H1 (cell line): ENCODE measurements at regions not wholly inside any gene's neighbourhood (a gene's known extent, or its start where the extent isn't known, plus 50 kb on each side); places are given as distances from the start of the nearest gene placed in this dataset.

Experiments used
- CTCF ChIA-PET: fragments of 300-600 bp; sonication (Branson Sonifier 250); formaldehyde crosslinking; loops from one replicate; lab custom pipeline; 2021; ENCODE audit not compliant: partially characterized antibody; lab: Charles Lee
- POLR2A ChIA-PET: fragments of 300-600 bp; sonication (Branson Sonifier 250); formaldehyde crosslinking; loops from one replicate; lab custom pipeline; 2021; ENCODE audit warnings: inconsistent platforms; ENCODE audit not compliant: partially characterized antibody; lab: Charles Lee
- DNase-seq, 2 experiments: peaks; one replicate each; pipeline versions ENCODE4 v3.0.0 to v3.0.0-alpha.2; 2010 to 2022; ENCODE audit warnings: low spot score in 2 of 2, low read depth in 1 of 2, mixed read lengths in 1 of 2
- FAIRE-seq: peaks from 2 replicates; lab custom pipeline; 2011; peaks lifted over from hg19 to GRCh38; lab: Jason Lieb, UNC
- H2AFZ ChIP-seq: 2 replicates; pipeline ENCODE4 v1.8.1; 2012; ENCODE audit warnings: low read length, inconsistent platforms
- H2AK5ac ChIP-seq: 2 replicates; pipeline ENCODE4 v1.6.1; 2013; ENCODE audit warnings: low read depth, low read length
- H2BK120ac ChIP-seq: replicated peaks from 2 replicates; pipeline ENCODE3; 2013; ENCODE audit warnings: low read depth, low read length, inconsistent platforms
- H2BK12ac ChIP-seq: 2 replicates; pipeline ENCODE4 v1.6.1; 2013; ENCODE audit warnings: low read depth, low read length
- H2BK15ac ChIP-seq: 2 replicates; pipeline ENCODE4 v1.6.1; 2013; ENCODE audit warnings: low read length
- H2BK20ac ChIP-seq: 2 replicates; pipeline ENCODE4 v1.6.1; 2013; ENCODE audit warnings: low read length
- H2BK5ac ChIP-seq: 2 replicates; pipeline ENCODE4 v1.6.1; 2013; ENCODE audit warnings: low read depth, low read length
- H3K14ac ChIP-seq: 2 replicates; pipeline ENCODE4 v1.6.1; 2013; ENCODE audit warnings: inconsistent platforms; ENCODE audit not compliant: insufficient read length
- H3K18ac ChIP-seq: 2 replicates; pipeline ENCODE4 v1.6.1; 2013; ENCODE audit warnings: low read length; ENCODE audit errors: extremely low read depth
- H3K23ac ChIP-seq: 2 replicates; pipeline ENCODE4 v1.6.1; 2013; ENCODE audit warnings: inconsistent platforms; ENCODE audit not compliant: insufficient read length
- H3K23me2 ChIP-seq: 2 replicates; pipeline ENCODE4 v1.6.1; 2013; ENCODE audit warnings: low read depth, low read length
- H3K27ac ChIP-seq: 2 replicates; pipeline ENCODE4 v1.6.1; 2011; ENCODE audit warnings: low read depth, low read length, inconsistent platforms
- H3K27me3 ChIP-seq, 4 experiments: replicated peaks in 1 of 4; 1 replicate in 1 of 4; 2 replicates in 3 of 4; pipeline versions ENCODE4 v1.6.1 to v1.8.1; 2011 to 2013; ENCODE audit warnings: low read length in 3 of 4, mild to moderate bottlenecking in 3 of 4, inconsistent platforms in 2 of 4, mixed read lengths in 2 of 4, moderate library complexity in 1 of 4; ENCODE audit not compliant: control insufficient read depth in 3 of 4, insufficient read depth in 3 of 4; ENCODE audit errors: extremely low read depth in 1 of 4
- H3K36me3 ChIP-seq, 4 experiments: 2 replicates each; pipeline versions ENCODE4 v1.6.1 to v1.8.1; 2011 to 2013; ENCODE audit warnings: mild to moderate bottlenecking in 4 of 4, low read length in 3 of 4, moderate library complexity in 2 of 4, control low read depth in 1 of 4, inconsistent platforms in 1 of 4; ENCODE audit not compliant: insufficient read depth in 4 of 4, control insufficient read depth in 2 of 4
- H3K4ac ChIP-seq: replicated peaks from 2 replicates; pipeline ENCODE3; 2013; ENCODE audit warnings: low read length, low read depth, mixed read lengths, inconsistent platforms; ENCODE audit not compliant: insufficient read length
- H3K4me1 ChIP-seq, 4 experiments: replicated peaks in 1 of 4; 1 replicate in 1 of 4; 2 replicates in 3 of 4; pipeline versions ENCODE4 v1.6.1 to v1.8.1; 2011 to 2013; ENCODE audit warnings: low read length in 3 of 4, inconsistent platforms in 2 of 4, mixed read lengths in 1 of 4; ENCODE audit not compliant: insufficient read depth in 4 of 4, control insufficient read depth in 3 of 4
- H3K4me2 ChIP-seq, 2 experiments: 2 replicates each; pipeline versions ENCODE4 v1.6.1 to v1.8.1; 2011 to 2013; ENCODE audit warnings: low read depth in 2 of 2, low read length in 2 of 2, control low read depth in 1 of 2, inconsistent platforms in 1 of 2, mild to moderate bottlenecking in 1 of 2; ENCODE audit not compliant: insufficient read depth in 1 of 2
- H3K4me3 ChIP-seq, 4 experiments: fragments of 200-600, 300-600 bp in 1 of 4; sonication (generic), shearing (Covaris generic), sonication (Bioruptor Twin) in 1 of 4; 2 replicates each; pipeline versions ENCODE4 v1.5.1 to v1.8.1; 2011 to 2016; ENCODE audit warnings: low read length in 4 of 4, low read depth in 3 of 4, control low read depth in 2 of 4, inconsistent platforms in 2 of 4, mild to moderate bottlenecking in 2 of 4, mixed read lengths in 1 of 4, moderate library complexity in 1 of 4; ENCODE audit not compliant: insufficient read depth in 2 of 4; ENCODE audit errors: extremely low read depth in 1 of 4
- H3K56ac ChIP-seq: replicated peaks from 2 replicates; pipeline ENCODE3; 2013; ENCODE audit warnings: low read depth, mild to moderate bottlenecking, mixed read lengths, low read length, inconsistent platforms; ENCODE audit not compliant: insufficient read length
- H3K79me1 ChIP-seq: 2 replicates; pipeline ENCODE4 v1.6.1; 2013; ENCODE audit warnings: low read depth, low read length, control low read depth
- H3K79me2 ChIP-seq, 2 experiments: 2 replicates each; pipeline versions ENCODE4 v1.6.1 to v1.8.1; 2012 to 2013; ENCODE audit warnings: low read length in 2 of 2, mild to moderate bottlenecking in 2 of 2, inconsistent platforms in 1 of 2; ENCODE audit not compliant: insufficient read depth in 2 of 2, control insufficient read depth in 1 of 2
- H3K9ac ChIP-seq, 4 experiments: replicated peaks in 1 of 4; 1 replicate in 1 of 4; 2 replicates in 3 of 4; pipeline versions ENCODE4 v1.6.1 to v1.8.1; 2011 to 2013; ENCODE audit warnings: low read depth in 3 of 4, low read length in 3 of 4, control low read depth in 2 of 4, mild to moderate bottlenecking in 2 of 4, moderate library complexity in 2 of 4, inconsistent platforms in 1 of 4; ENCODE audit errors: extremely low read depth in 1 of 4
- H3K9me3 ChIP-seq, 2 experiments: 2 replicates each; pipeline versions ENCODE4 v1.6.1 to v1.8.1; 2012 to 2013; ENCODE audit warnings: mild to moderate bottlenecking in 2 of 2, moderate library complexity in 2 of 2, control low read depth in 1 of 2, inconsistent platforms in 1 of 2, low read depth in 1 of 2, low read length in 1 of 2, mixed read lengths in 1 of 2; ENCODE audit not compliant: insufficient read depth in 2 of 2
- H4K20me1 ChIP-seq, 2 experiments: replicated peaks in 1 of 2; 2 replicates each; pipeline versions ENCODE3 to v1.8.1; 2011 to 2013; ENCODE audit warnings: inconsistent platforms in 2 of 2, low read length in 2 of 2, mild to moderate bottlenecking in 1 of 2; ENCODE audit not compliant: insufficient read depth in 2 of 2, control insufficient read depth in 1 of 2
- H4K5ac ChIP-seq: 2 replicates; pipeline ENCODE4 v1.6.1; 2013; ENCODE audit warnings: low read length, low read depth, mixed read lengths, inconsistent platforms; ENCODE audit not compliant: insufficient read length
- H4K8ac ChIP-seq: 2 replicates; pipeline ENCODE4 v1.8.0; 2013; ENCODE audit warnings: mild to moderate bottlenecking, moderate library complexity, low read length, inconsistent platforms; ENCODE audit not compliant: insufficient read depth; ENCODE audit errors: extremely low read depth
- H4K91ac ChIP-seq: replicated peaks from 2 replicates; pipeline ENCODE3; 2013; ENCODE audit warnings: low read length, mixed read lengths, inconsistent platforms; ENCODE audit not compliant: insufficient read length
- SAP30 ChIP-seq: fragments of 300-600 bp; sonication (generic); IDR thresholded peaks from 2 replicates; pipeline ENCODE4 v1.7.1; 2012; ENCODE audit warnings: low read length, moderate library complexity, mild to moderate bottlenecking, inconsistent platforms; ENCODE audit not compliant: insufficient read depth, insufficient replicate concordance
- SIX5 ChIP-seq: IDR thresholded peaks from 2 replicates; pipeline ENCODE4 v1.6.1; 2011; ENCODE audit warnings: mild to moderate bottlenecking, low read depth, low read length
- SRF ChIP-seq: IDR thresholded peaks from 2 replicates; pipeline ENCODE4 v1.6.1; 2011; ENCODE audit warnings: mild to moderate bottlenecking, low read depth, low read length, moderate library complexity

DNA sequence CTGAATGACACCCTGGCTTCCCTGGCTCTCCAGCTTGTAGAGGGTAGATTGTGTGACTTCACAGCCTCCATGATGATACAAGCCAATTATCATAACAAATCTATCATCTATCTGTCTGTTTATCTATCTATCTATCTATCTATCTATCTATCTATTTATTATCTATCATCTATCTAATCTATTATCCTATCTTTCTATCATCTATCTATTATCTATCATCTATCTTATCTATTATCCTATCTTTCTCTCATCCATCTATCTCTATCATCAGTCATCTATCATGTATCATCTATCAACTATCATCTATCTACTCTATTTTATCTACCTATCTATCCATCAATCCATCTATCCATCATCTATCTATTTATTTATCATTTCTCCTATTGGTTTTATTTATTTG lies 361.8 kb downstream of the RNF144A start:
- Histone ChIP-seq H3K9ac (no peak overlapping the region), H3K27ac (no peak overlapping the region), H3K4me2 (no peak overlapping the region), H2AFZ (no peak overlapping the region), H3K23ac (no peak overlapping the region), H3K4ac (no peak overlapping the region), H4K5ac (no peak overlapping the region), H3K56ac (no peak overlapping the region), H2BK12ac (no peak overlapping the region), H3K4me1 (peaks cover 0 to 8% (median 2%) of the 10 kb centered on the region in 4 experiments; a peak in 3 of 7 replicates), H3K23me2 (no peaks in the 10 kb centered on the region; the same call in 1 of the 2 replicates), H3K79me1 (no peaks in the 10 kb centered on the region), H3K14ac (no peak overlapping the region), H4K20me1 (no peaks in the 10 kb centered on the region), H2AK5ac (no peak overlapping the region), H3K79me2 (no peaks in the 10 kb centered on the region), H4K91ac (no peak overlapping the region), H3K4me3 (no peak overlapping the region), H3K18ac (no peak overlapping the region), H2BK120ac (no peak overlapping the region), H3K9me3 (no peaks in the 10 kb centered on the region), H3K36me3 (no peaks in the 10 kb centered on the region), H2BK5ac (no peak overlapping the region), H4K8ac (no peak overlapping the region), H2BK15ac (no peak overlapping the region), H2BK20ac (no peak overlapping the region), H3K27me3 (no peaks in the 10 kb centered on the region)
- ChIA-PET CTCF (no interaction called here), POLR2A (no interaction called here)
- DNase-seq (no peak), FAIRE-seq (no peak)
- TF ChIP-seq SIX5 (no peak), SAP30 (no peak), SRF (no peak)
